Panc1 (cell line): ENCODE measurements at regions not wholly inside any gene's neighbourhood (a gene's known extent, or its start where the extent isn't known, plus 50 kb on each side); places are given as distances from the start of the nearest gene placed in this dataset.

Experiments
- ATAC-seq: fragments of 200-7000 bp; cut with Tn5 transposase; 2 replicates; pipeline ENCODE4 v1.9.1; 2020; ENCODE audit warnings: mild to moderate bottlenecking, moderate library complexity
- BruUV-seq: library from RNA; stranded (reverse); fragments of 400-500 nt; replicated peaks from 2 replicates; lab custom pipeline; 2021; lab: Mats Ljungman, UMichigan
- CTCF ChIA-PET: fragments of 300-600 bp; sonication (Branson Sonifier 250); formaldehyde crosslinking; loops from one replicate; lab custom pipeline; 2022; ENCODE audit warnings: antibody characterized with exemption; lab: Charles Lee
- POLR2A ChIA-PET: fragments of 300-600 bp; sonication (Branson Sonifier 250); formaldehyde crosslinking; loops from one replicate; lab custom pipeline; 2022; ENCODE audit warnings: antibody characterized with exemption; lab: Charles Lee
- DNase-seq: peaks from one replicate; pipeline ENCODE4 v3.0.0-alpha.2; 2010; ENCODE audit warnings: low read depth, low spot score
- H3K27ac ChIP-seq: 2 replicates; pipeline ENCODE4 v1.5.1; 2011; ENCODE audit warnings: mild to moderate bottlenecking, low read length, inconsistent platforms
- H3K27me3 ChIP-seq: fragments of 200-500 bp; sonication (Bioruptor generic); 2 replicates; pipeline ENCODE4 v1.6.0; 2014; ENCODE audit warnings: low read length, inconsistent platforms; ENCODE audit not compliant: control insufficient read depth, insufficient read depth
- H3K36me3 ChIP-seq: fragments of 200-500 bp; sonication (Bioruptor generic); 2 replicates; pipeline ENCODE4 v1.5.1; 2014; ENCODE audit warnings: inconsistent platforms, mild to moderate bottlenecking, low read length, moderate library complexity; ENCODE audit not compliant: control insufficient read depth, insufficient read depth
- H3K4me1 ChIP-seq: 2 replicates; pipeline ENCODE4 v1.5.1; 2011; ENCODE audit warnings: inconsistent platforms, mild to moderate bottlenecking, low read length, moderate library complexity; ENCODE audit not compliant: control insufficient read depth, insufficient read depth
- H3K4me3 ChIP-seq, 2 experiments: 2 replicates each; pipeline ENCODE4 v1.5.1; 2011 to 2012; ENCODE audit warnings: low read depth in 2 of 2, low read length in 2 of 2, mild to moderate bottlenecking in 2 of 2, inconsistent platforms in 1 of 2, moderate library complexity in 1 of 2
- H3K9me3 ChIP-seq: fragments of 200-500 bp; sonication (Bioruptor generic); 2 replicates; pipeline ENCODE4 v1.5.1; 2014; ENCODE audit warnings: low read depth, mild to moderate bottlenecking, inconsistent platforms, low read length, moderate library complexity; ENCODE audit not compliant: control insufficient read depth, insufficient read depth
- POLR2AphosphoS5 ChIP-seq: IDR thresholded peaks from 2 replicates; pipeline ENCODE4 v1.6.1; 2012; ENCODE audit warnings: mild to moderate bottlenecking, low read depth, low read length, moderate library complexity
- REST ChIP-seq, 2 experiments: IDR thresholded peaks; 2 replicates each; pipeline ENCODE4 v1.6.1; 2011 to 2012; ENCODE audit warnings: low read depth in 2 of 2, control low read depth in 1 of 2, low read length in 1 of 2, mild to moderate bottlenecking in 1 of 2, moderate library complexity in 1 of 2; ENCODE audit not compliant: insufficient read depth in 1 of 2
- SIN3A ChIP-seq: IDR thresholded peaks from 2 replicates; pipeline ENCODE4 v1.6.1; 2012; ENCODE audit warnings: low read depth, mild to moderate bottlenecking, low read length, moderate library complexity, borderline replicate concordance; ENCODE audit not compliant: insufficient read depth
- TCF7L2 ChIP-seq: IDR thresholded peaks from 2 replicates; pipeline ENCODE4 v1.6.1; 2011; ENCODE audit warnings: mild to moderate bottlenecking, low read depth, low read length, inconsistent platforms
- in situ Hi-C: cut with HindIII; loops from 2 replicates; pipeline ENCODE4 v1.10.0; 2016; ENCODE audit warnings: low sequenced_read_pairs, low pct_unique_long_range_greater_than_20kb
- intact Hi-C: fragments of 100-400 bp; cut with micrococcal nuclease; formaldehyde crosslinking; loops from one replicate; pipeline ENCODE4 v1.10.0; 2022; ENCODE audit not compliant: unreplicated experiment
- TF ChIP-seq, protein P1 (sequence below): fragments of 450-650 bp; IDR thresholded peaks from 2 replicates; pipeline ENCODE4 v1.5.1; 2017; ENCODE audit warnings: mild to moderate bottlenecking

- TF ChIP-seq TCF7L2 (no peak), POLR2AphosphoS5 (no peak), SIN3A (no peak)
- TF ChIP-seq, protein P1, sequence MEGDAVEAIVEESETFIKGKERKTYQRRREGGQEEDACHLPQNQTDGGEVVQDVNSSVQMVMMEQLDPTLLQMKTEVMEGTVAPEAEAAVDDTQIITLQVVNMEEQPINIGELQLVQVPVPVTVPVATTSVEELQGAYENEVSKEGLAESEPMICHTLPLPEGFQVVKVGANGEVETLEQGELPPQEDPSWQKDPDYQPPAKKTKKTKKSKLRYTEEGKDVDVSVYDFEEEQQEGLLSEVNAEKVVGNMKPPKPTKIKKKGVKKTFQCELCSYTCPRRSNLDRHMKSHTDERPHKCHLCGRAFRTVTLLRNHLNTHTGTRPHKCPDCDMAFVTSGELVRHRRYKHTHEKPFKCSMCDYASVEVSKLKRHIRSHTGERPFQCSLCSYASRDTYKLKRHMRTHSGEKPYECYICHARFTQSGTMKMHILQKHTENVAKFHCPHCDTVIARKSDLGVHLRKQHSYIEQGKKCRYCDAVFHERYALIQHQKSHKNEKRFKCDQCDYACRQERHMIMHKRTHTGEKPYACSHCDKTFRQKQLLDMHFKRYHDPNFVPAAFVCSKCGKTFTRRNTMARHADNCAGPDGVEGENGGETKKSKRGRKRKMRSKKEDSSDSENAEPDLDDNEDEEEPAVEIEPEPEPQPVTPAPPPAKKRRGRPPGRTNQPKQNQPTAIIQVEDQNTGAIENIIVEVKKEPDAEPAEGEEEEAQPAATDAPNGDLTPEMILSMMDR: no peak
- H3K4me1 ChIP-seq: no peaks in the 10 kb centered on the region
- ATAC-seq: no peak
- no peaks in the 10 kb centered on the region for H3K9me3 ChIP-seq
- POLR2A ChIA-PET: no interaction called here
- in situ Hi-C loops (no loop called here), intact Hi-C loops (no loop called here)
- no TSS peak for BruUV-seq
- no peak for DNase-seq
- H3K27ac ChIP-seq: no peak overlapping the region
- no peak overlapping the region for H3K4me3 ChIP-seq
- CTCF ChIA-PET: no interaction called here
- no peaks in the 10 kb centered on the region for H3K27me3 ChIP-seq
- no peaks in the 10 kb centered on the region for H3K36me3 ChIP-seq
Measured at GRCh38 chr10:34046506-34047034, 712.1 kb upstream of the NRP1 start.

- no peaks in the 10 kb centered on the region for H3K4me1 ChIP-seq
- in situ Hi-C loops (no loop called here), intact Hi-C loops (no loop called here)
- BruUV-seq: no TSS peak
- DNase-seq (no peak), ATAC-seq (no peak)
- H3K9me3 ChIP-seq: no peaks in the 10 kb centered on the region
- no peak overlapping the region for H3K4me3 ChIP-seq
- ChIA-PET POLR2A (no interaction called here), CTCF (no interaction called here)
- H3K36me3 ChIP-seq: no peaks in the 10 kb centered on the region
- no peak overlapping the region for H3K27ac ChIP-seq
- no peak for TF ChIP-seq POLR2AphosphoS5
- TF ChIP-seq SIN3A: no peak
- no peak for TF ChIP-seq REST (IDR thresholded peaks at IDR 0.05; ENCODE audit: insufficient read depth in 1 of 2, low read depth in 2 of 2, low read length in 1 of 2)
- TF ChIP-seq, protein P1: no peak
- no peak for TF ChIP-seq TCF7L2
- H3K27me3 ChIP-seq: no peaks in the 10 kb centered on the region
Measured at GRCh38 chr10:34045571-34046190, 711.2 kb upstream of the NRP1 start.
